Urinary bladder (tissue), 3 donors: ENCODE measurements at regions not wholly inside any gene's neighbourhood (a gene's known extent, or its start where the extent isn't known, plus 50 kb on each side); places are given as distances from the start of the nearest gene placed in this dataset.

Source experiments
- DNase-seq: peaks from one replicate; pipeline ENCODE4 v3.0.0-alpha.2; 2015; ENCODE audit errors: extremely low spot score
- H3K27ac ChIP-seq: one replicate; pipeline ENCODE4 v1.5.1; 2013; ENCODE audit warnings: low read depth, mild to moderate bottlenecking, moderate library complexity
- H3K36me3 ChIP-seq: one replicate; pipeline ENCODE4 v1.6.1; 2013; ENCODE audit warnings: mild to moderate bottlenecking, moderate library complexity; ENCODE audit not compliant: insufficient read depth
- H3K4me1 ChIP-seq: one replicate; pipeline ENCODE4 v1.6.1; 2013; ENCODE audit warnings: mild to moderate bottlenecking, moderate library complexity; ENCODE audit not compliant: insufficient read depth
- H3K4me3 ChIP-seq: one replicate; pipeline ENCODE4 v1.5.1; 2013; ENCODE audit warnings: low read depth, low read length
- WGBS: extraction: QIAGEN DNeasy Blood & Tissue Kit; methylation state at CpG from one replicate; pipeline ENCODE4 v1.1.7; 2013; 5-methylcytosine and 5-hydroxymethylcytosine counted together
- donor health status: healthy with polysubstance abuse.
- donor health status: healthy.

DNA sequence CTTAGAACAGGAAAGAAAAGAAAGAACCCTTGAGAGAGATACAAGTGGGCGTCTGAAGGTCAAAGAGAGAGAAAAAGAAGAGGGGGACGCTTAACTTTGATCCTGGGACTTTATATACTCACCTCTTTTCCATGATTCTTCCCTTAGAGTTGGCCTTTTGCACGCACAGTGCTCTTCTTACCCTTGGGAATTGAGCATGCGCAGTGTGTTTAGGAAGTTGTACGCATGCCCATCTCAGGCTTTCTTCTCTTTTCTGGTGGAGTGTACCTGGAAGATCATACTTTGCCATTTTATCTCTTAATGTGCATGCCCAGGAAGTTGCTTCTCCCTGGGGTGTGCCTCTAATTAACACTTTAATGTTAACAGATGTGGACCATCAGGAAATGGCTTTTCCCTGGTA is 229.6 kb upstream of the ANO3 start:
- WGBS, result 95% methylated on average over 5 of the region's 5 CpGs
- DNase-seq, result no peak
- Histone ChIP-seq H3K4me1 (no peaks in the 10 kb centered on the region), H3K27ac (no peak overlapping the region), H3K4me3 (no peak overlapping the region), H3K36me3 (no peaks in the 10 kb centered on the region)

DNA sequence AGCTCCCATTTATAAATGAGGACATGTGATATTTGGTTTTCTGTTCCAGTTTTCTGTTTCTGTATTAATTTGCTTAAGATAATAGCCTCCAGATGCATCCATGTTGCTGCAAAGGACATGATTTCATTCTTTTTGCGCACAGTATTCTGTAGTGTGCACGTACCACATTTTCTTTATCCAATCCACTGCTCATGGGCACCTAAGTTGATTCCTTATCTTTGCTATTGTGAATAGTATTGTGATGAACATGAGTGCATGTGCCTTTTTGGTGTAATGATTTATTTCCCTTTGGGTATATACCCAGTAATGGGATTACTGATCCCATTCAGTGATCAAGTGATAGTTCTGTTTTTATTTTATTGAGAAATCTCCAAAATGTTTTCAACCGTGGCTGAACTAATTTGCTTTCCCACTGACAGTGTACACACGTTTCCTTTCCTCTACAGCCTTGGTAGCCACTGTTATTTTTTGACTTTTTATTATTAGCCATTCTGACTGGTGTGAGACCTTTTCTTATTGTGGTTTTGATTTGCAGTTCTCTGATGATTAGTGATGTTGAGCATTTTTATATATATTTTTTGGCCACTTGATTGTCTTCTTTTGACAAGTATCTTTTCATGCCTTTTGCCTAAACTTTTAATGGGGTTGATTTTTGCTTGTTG is 226.0 kb upstream of the ANO3 start:
- WGBS, result 81% methylated on average over 4 of the region's 4 CpGs
- DNase-seq, result no peak
- no peaks in the 10 kb centered on the region for H3K36me3 ChIP-seq

DNA sequence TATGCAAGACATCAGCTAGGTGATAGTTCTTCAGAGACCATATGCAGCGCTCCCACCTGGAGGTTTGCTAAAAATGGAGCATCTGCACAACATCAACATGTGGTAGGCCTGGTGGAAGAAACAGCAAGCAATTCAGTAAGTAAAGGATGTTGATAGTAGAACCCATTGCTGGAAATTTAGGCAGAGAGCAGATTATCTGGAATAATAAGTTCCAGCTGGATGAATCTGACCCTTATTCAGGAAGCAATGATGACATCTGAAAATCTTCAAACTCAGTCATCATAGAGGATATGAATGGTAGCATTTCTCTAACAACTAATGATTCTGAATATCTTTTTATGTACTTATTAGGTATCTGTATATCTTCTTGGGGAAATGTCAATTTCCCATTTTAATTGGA is 225.2 kb upstream of the ANO3 start:
- Histone ChIP-seq H3K4me3 (no peak overlapping the region), H3K27ac (no peak overlapping the region), H3K36me3 (no peaks in the 10 kb centered on the region), H3K4me1 (no peaks in the 10 kb centered on the region)
- WGBS, result 87% methylated on average over 1 of the region's 1 CpG
- DNase-seq, result no peak

More for the DNA sequence above, 226.0 kb upstream of the ANO3 start:
- Histone ChIP-seq H3K4me3 (no peak overlapping the region), H3K4me1 (no peaks in the 10 kb centered on the region), H3K27ac (no peak overlapping the region)

DNA sequence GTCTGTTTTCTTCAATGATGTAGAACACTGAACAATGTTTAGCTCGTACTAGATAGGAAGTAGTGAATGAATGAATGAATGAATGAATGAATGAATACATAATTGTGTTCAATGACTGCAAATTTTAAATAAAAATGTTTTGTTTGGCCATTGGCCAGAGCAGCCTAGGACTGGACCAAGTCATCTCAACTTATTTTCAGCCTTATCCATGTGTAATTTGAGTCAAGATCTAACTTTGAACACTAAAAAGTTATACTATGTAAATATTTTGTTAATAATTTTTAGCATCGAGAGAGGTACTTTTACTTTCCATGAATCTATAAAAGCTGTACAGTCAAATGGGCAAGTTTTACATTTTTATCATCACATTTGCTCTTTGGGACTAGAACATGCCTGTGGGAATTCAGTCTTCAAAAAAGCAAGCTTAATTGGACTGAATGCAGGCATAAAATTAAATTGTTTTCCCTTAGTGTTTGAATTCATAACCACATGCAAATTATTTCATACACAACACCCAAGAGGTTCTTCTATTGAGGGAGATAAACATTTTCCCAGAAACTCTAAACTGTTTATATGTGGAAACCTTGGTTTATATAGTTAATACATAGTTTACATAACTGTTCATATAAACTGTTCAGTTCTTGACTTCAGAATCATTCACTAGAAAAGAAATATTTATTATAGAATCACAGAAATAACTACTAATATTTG is 222.1 kb upstream of the ANO3 start:
- no peak for DNase-seq
- Histone ChIP-seq H3K4me3 (no peak overlapping the region), H3K36me3 (no peaks in the 10 kb centered on the region), H3K27ac (no peak overlapping the region), H3K4me1 (no peaks in the 10 kb centered on the region)
- 41% methylated on average over 2 of the region's 2 CpGs for WGBS

DNA sequence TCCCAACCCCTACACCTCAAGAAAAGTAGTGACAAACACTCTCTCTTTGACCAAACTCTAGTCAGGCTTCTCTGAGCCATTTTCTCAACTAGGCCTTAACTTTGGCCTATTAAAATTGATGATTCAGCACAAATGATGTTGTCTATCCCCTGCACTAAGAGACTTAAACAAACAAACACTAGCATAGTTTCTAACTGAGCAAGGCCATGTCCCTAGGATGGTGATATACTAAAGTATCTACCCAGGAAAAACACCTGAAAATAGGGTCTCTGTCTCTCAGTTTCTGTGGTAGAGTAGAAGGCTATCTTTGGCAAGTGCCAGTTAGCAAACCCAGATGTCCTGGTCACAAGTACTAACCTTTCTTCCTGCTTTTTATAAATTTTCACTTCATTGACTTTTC is 219.7 kb upstream of the ANO3 start:
- DNase-seq, result no peak
- Histone ChIP-seq H3K36me3 (no peaks in the 10 kb centered on the region), H3K4me1 (no peaks in the 10 kb centered on the region), H3K4me3 (no peak overlapping the region), H3K27ac (no peak overlapping the region)

DNA sequence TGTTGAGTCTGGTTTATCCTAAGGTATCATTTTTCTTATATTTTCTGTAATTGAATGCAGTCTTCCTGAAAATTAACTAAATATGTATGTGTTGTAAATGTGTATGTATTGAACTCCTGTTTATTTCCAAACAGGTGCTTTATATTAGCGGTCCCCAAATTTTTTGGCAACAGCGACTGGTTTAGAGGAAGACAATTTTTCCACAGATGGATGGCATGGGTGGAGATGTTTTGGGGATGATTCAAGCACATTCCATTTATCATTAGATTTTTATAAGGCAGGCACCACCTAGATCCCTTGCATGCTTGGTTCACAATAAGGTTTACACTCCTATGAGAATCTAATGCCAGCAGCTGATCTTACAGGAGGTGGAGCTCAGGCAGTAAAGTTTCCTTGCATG is 210.5 kb upstream of the ANO3 start:
- Histone ChIP-seq H3K36me3 (no peaks in the 10 kb centered on the region), H3K4me3 (no peak overlapping the region), H3K27ac (no peak overlapping the region), H3K4me1 (no peaks in the 10 kb centered on the region)
- WGBS, result 94% methylated on average over 2 of the region's 2 CpGs
- DNase-seq, result no peak

DNA sequence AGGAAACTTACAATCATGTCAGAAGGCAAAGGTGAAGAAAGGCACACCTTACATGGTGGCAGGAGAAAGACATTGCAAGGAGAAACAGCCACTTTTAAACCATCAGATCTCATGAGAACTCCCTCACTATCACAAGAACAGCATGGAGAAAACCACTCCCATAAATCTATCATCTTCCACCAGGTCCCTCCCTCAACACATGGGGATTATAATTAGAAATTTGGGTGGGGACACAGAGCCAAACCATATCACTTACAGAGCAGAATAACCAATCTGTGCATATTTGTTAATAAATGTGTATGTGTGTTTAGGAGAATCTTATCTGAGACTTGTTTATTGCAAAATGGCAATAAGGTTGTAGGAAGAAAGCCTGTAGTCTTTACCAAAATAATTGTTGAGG is 205.2 kb upstream of the ANO3 start:
- Histone ChIP-seq H3K4me3 (no peak overlapping the region), H3K27ac (no peak overlapping the region), H3K4me1 (no peaks in the 10 kb centered on the region), H3K36me3 (no peaks in the 10 kb centered on the region)
- DNase-seq, result no peak

DNA sequence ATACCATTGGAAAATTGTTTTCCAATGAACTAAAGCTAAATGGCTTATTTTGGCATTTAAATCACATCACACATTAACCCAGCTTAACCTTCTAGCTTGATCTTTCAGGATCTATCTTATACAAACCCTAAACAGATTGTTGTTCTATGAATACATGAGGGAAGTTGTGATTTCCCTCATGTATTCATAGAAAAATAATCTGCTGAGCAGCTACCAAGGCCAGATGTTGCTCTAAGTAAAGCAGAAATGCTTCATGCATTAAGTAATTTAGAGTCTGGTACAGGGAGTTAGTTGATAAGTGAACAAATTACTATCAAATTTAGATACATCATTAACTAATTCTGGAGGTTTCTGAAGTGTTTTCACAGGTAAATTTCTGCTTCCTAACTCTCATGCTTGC is 204.6 kb upstream of the ANO3 start:
- H3K4me1 ChIP-seq, result no peaks in the 10 kb centered on the region
- no peak for DNase-seq

DNA sequence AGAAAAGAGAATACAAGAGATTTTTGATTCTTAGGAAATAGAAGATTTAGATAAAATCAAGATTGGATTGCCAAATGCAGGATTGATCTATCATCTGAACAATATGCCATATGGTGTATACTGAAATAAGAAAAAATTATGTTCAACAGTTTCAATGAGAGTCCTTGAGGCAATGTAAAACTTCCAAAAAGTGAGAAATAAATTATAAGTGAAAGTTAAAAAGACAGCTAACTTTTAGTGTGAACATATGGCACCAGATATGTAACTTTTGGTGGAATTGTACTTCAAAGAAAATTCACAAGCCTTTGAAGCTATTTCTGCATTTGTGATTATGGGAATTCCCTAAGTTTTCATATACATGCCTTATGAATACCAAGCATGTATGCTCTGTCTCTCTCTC is 200.5 kb upstream of the ANO3 start:
- Histone ChIP-seq H3K27ac (no peak overlapping the region), H3K36me3 (no peaks in the 10 kb centered on the region), H3K4me3 (no peak overlapping the region), H3K4me1 (no peaks in the 10 kb centered on the region)
- no peak for DNase-seq

More for the DNA sequence above, 204.6 kb upstream of the ANO3 start:
- Histone ChIP-seq H3K27ac (no peak overlapping the region), H3K4me3 (no peak overlapping the region), H3K36me3 (no peaks in the 10 kb centered on the region)

DNA sequence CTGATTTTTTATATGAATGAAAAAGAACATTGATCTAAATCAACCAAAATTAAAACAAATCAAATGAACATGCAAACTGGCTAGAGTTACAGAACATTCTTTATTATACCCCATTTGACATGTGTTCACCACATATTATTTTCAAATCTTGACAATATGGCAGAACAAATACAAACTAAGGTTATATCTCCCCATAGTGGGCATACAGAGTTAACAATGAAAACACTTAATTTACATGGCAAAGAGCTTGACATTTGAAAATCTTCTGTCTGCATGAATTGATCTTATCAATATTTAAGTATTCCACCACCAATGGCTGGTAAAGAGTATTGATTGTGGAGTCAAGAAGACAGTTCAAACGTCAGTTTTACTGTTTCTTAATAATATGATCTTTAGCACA is 197.9 kb upstream of the ANO3 start:
- 91% methylated on average over 1 of the region's 1 CpG for WGBS
- no peak for DNase-seq
- no peak overlapping the region for H3K4me3 ChIP-seq
- no peak overlapping the region for H3K27ac ChIP-seq
- no peaks in the 10 kb centered on the region for H3K36me3 ChIP-seq
- no peaks in the 10 kb centered on the region for H3K4me1 ChIP-seq

DNA sequence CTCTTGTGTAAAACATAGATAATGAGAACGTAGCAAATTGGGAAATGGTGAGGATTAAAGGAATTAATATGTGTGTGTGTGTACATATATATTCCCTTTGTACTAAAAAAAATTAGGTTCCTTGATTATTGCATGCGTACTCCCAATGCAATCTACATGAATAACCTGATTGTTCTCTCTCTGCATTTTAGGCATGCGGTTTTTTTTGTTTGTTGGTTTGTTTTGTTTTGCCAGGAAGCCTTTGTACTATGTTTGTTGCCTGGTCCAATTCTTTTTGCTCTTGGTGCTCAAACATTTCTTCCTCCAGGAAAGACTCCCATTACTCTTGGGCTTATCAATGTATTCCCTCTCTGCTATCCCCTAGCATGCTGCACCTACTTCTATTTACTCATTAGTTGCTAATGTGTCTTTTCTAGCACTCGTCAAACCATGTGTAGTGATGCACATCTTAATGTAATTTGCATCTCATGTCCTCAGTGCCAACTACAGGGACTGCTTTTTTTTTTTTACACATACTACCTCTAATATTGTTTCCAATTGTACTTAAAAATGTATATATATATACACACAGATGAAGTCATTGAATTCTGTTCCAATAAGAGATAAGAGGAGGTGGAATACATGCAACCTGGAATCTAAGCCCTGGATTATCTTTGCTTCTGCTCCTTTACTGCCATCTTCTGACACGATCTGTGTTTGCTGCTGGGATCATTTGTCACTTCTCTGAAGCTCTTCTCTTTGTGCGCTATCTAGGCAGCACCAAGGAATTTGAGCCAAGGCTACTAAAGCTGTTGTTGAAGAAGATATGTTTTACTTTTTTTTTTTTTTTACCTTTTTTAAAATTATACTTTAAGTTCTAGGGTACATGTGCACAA is 197.2 kb upstream of the ANO3 start:
- DNase-seq, result no peak

DNA sequence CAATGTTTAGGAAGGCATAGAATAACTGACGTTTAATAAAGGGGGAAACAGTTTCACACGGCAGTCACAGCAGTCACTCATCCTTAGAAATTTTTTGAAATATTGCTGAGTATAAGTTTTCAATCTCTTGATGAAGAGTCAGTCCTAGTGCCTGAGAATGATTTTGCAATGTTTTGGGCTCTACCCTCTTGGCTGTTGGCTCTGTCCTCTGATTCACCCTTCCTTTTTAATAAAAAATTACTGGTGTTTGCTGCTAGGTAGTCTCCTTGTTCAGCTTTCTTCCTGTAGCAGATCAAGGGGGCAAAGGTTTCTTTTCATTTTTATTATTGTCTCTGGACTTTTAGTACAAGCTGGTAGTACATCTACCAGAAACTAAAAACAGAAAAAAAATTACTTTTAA is 194.3 kb upstream of the ANO3 start:
- no peaks in the 10 kb centered on the region for H3K4me1 ChIP-seq
- H3K36me3 ChIP-seq, result no peaks in the 10 kb centered on the region
- WGBS, result 91% methylated on average over 2 of the region's 2 CpGs
- no peak overlapping the region for H3K4me3 ChIP-seq
- DNase-seq, result no peak
- no peak overlapping the region for H3K27ac ChIP-seq

More for the DNA sequence above, 197.2 kb upstream of the ANO3 start:
- 70% methylated on average over 6 of the region's 6 CpGs for WGBS
- Histone ChIP-seq H3K4me1 (no peaks in the 10 kb centered on the region), H3K36me3 (no peaks in the 10 kb centered on the region), H3K4me3 (no peak overlapping the region), H3K27ac (no peak overlapping the region)

DNA sequence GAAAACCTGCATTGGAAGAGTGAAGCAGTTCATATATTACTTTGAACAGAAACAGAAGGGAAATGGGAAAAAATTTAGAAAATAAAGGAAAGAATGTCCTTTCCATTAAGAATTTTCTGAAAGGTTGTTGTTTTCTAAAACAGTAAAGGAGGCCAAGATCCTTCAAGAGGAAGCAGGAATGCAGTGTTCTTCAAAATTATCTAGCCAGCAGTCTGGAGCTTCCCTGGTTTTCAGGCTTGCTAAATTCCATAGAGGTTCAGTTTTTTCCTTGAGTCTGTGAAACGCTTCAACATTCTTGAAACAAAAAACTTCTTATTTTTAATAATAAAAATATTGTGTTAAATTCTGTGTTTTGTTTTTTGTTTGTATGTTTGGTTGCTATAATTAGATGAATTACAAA is 189.0 kb upstream of the ANO3 start:
- 65% methylated on average over 1 of the region's 1 CpG for WGBS
- no peaks in the 10 kb centered on the region for H3K4me1 ChIP-seq
- H3K36me3 ChIP-seq, result no peaks in the 10 kb centered on the region
- H3K4me3 ChIP-seq, result no peak overlapping the region
- H3K27ac ChIP-seq, result no peak overlapping the region
- DNase-seq, result no peak
